ENCODE measurements at regions not wholly inside any gene's neighbourhood (a gene's known extent, or its start where the extent isn't known, plus 50 kb on each side); places are given as distances from the start of the nearest gene placed in this dataset.

GRCh38 chr4:170247596-170247995 lies 157.8 kb upstream of the AADAT start:
- no TSS peak for BruUV-seq (replicated peaks)

GRCh38 chr4:170243662-170244288 lies 154.0 kb upstream of the AADAT start:
- Mint-ChIP-seq H3K4me3 (ENCODE audit: low read depth, unreplicated experiment) (peak overlapping the region; percentile 8), H3K27me3 (ENCODE audit: unreplicated experiment) (no peaks in the 10 kb centered on the region), H3K27ac (ENCODE audit: unreplicated experiment) (peak overlapping the region; percentile 57), H3K4me1 (ENCODE audit: low read depth, unreplicated experiment) (peaks cover 30% of the 10 kb centered on the region), H3K36me3 (ENCODE audit: insufficient read depth, unreplicated experiment) (no peaks in the 10 kb centered on the region), H3K9me3 (ENCODE audit: low read depth, unreplicated experiment) (no peaks in the 10 kb centered on the region)
- CTCF ChIA-PET: no interaction called here
- no peak for TF ChIP-seq CTCF (IDR thresholded peaks at IDR 0.05; ENCODE audit: unreplicated experiment)
- intact Hi-C loops (cut with micrococcal nuclease; ENCODE audit: unreplicated experiment): no loop called here
- DNase-seq: no peak
- no TSS peak for BruUV-seq (replicated peaks)

More at GRCh38 chr4:170247596-170247995, 157.8 kb upstream of the AADAT start:
- Mint-ChIP-seq H3K27me3 (ENCODE audit: unreplicated experiment) (no peaks in the 10 kb centered on the region), H3K27ac (ENCODE audit: unreplicated experiment) (peak overlapping the region; percentile 38), H3K9me3 (ENCODE audit: low read depth, unreplicated experiment) (no peaks in the 10 kb centered on the region), H3K4me3 (ENCODE audit: low read depth, unreplicated experiment) (no peak overlapping the region), H3K36me3 (ENCODE audit: insufficient read depth, unreplicated experiment) (no peaks in the 10 kb centered on the region), H3K4me1 (ENCODE audit: low read depth, unreplicated experiment) (peaks cover 30% of the 10 kb centered on the region)
- CTCF ChIA-PET: interaction anchor here (0.7 to 1.6 kb wide), 4 partner anchors 19 to 104 kb away, joined by 3 to 5 read pairs (median 4); no protein-coding TSS in a partner anchor
- TF ChIP-seq CTCF (IDR thresholded peaks at IDR 0.05; ENCODE audit: unreplicated experiment): no peak
- no peak for DNase-seq
- intact Hi-C loops (cut with micrococcal nuclease; ENCODE audit: unreplicated experiment): no loop called here

GRCh38 chr4:170242471-170242870 lies 152.7 kb upstream of the AADAT start:
- H3K4me1 Mint-ChIP-seq (ENCODE audit: low read depth, unreplicated experiment): peaks cover 17% of the 10 kb centered on the region
- intact Hi-C loops (cut with micrococcal nuclease; ENCODE audit: unreplicated experiment): no loop called here
- DNase-seq: no peak
- no TSS peak for BruUV-seq (replicated peaks)
- no peak for TF ChIP-seq CTCF (IDR thresholded peaks at IDR 0.05; ENCODE audit: unreplicated experiment)
- no peaks in the 10 kb centered on the region for H3K9me3 Mint-ChIP-seq (ENCODE audit: low read depth, unreplicated experiment)
- H3K36me3 Mint-ChIP-seq (ENCODE audit: insufficient read depth, unreplicated experiment): no peaks in the 10 kb centered on the region
- H3K4me3 Mint-ChIP-seq (ENCODE audit: low read depth, unreplicated experiment): no peak overlapping the region
- CTCF ChIA-PET: no interaction called here
- no peak overlapping the region for H3K27ac Mint-ChIP-seq (ENCODE audit: unreplicated experiment)
- H3K27me3 Mint-ChIP-seq (ENCODE audit: unreplicated experiment): no peaks in the 10 kb centered on the region

- no peak overlapping the region for H3K27ac Mint-ChIP-seq (ENCODE audit: unreplicated experiment)
- H3K4me1 Mint-ChIP-seq (ENCODE audit: low read depth, unreplicated experiment): no peaks in the 10 kb centered on the region
- CTCF ChIA-PET: no interaction called here
- H3K9me3 Mint-ChIP-seq (ENCODE audit: low read depth, unreplicated experiment): no peaks in the 10 kb centered on the region
- no peak for TF ChIP-seq CTCF (IDR thresholded peaks at IDR 0.05; ENCODE audit: unreplicated experiment)
- no TSS peak for BruUV-seq (replicated peaks)
- H3K27me3 Mint-ChIP-seq (ENCODE audit: unreplicated experiment): no peaks in the 10 kb centered on the region
- intact Hi-C loops (cut with micrococcal nuclease; ENCODE audit: unreplicated experiment): no loop called here
- no peaks in the 10 kb centered on the region for H3K36me3 Mint-ChIP-seq (ENCODE audit: insufficient read depth, unreplicated experiment)
- no peak overlapping the region for H3K4me3 Mint-ChIP-seq (ENCODE audit: low read depth, unreplicated experiment)
- no peak for DNase-seq
Observed at GRCh38 chr4:170234800-170235199, 145.0 kb upstream of the AADAT start.
